Left ventricle myocardium inferior (tissue), 1 donor: ENCODE measurements at regions not wholly inside any gene's neighbourhood (a gene's known extent, or its start where the extent isn't known, plus 50 kb on each side); places are given as distances from the start of the nearest gene placed in this dataset.
A peak's percentile ranks its signal among the peaks of the same experiment; 100 is the strongest.

Source experiments
- DNase-seq: peaks from one replicate; pipeline ENCODE4 v3.0.0-alpha.2; 2020
- H3K27ac ChIP-seq: fragments of 200-600 bp; replicated peaks from 2 replicates; pipeline ENCODE4 v1.8.0; 2021
- H3K27me3 ChIP-seq: fragments of 200-600 bp; 2 replicates; pipeline ENCODE4 v1.8.0; 2021; ENCODE audit warnings: low read depth
- H3K36me3 ChIP-seq: fragments of 200-600 bp; 2 replicates; pipeline ENCODE4 v1.8.0; 2021
- H3K4me1 ChIP-seq: fragments of 200-600 bp; 2 replicates; pipeline ENCODE4 v1.8.0; 2021
- H3K4me3 ChIP-seq: fragments of 200-600 bp; 2 replicates; pipeline ENCODE4 v1.8.0; 2021; ENCODE audit warnings: mild to moderate bottlenecking, moderate library complexity
- H3K9me3 ChIP-seq: fragments of 200-600 bp; replicated peaks from 2 replicates; pipeline ENCODE4 v1.8.0; 2021
- CTCF ChIP-seq: fragments of 200-600 bp; IDR thresholded peaks from 2 replicates; pipeline ENCODE4 v1.8.0; 2021; ENCODE audit warnings: antibody characterized with exemption, mild to moderate bottlenecking, borderline replicate concordance
- intact Hi-C: fragments of 100-400 bp; cut with micrococcal nuclease; formaldehyde crosslinking; loops from one replicate; pipeline ENCODE4 v1.11.0; 2022
- donor health status: DM: no; HTN: yes; CAD: no; lungs with severe emphysema.

GRCh38 chr13:40470660-40471059, 195.8 kb downstream of the FOXO1 start:
- no peaks in the 10 kb centered on the region for H3K36me3 ChIP-seq
- no peak overlapping the region for H3K4me3 ChIP-seq
- intact Hi-C loops: no loop called here
- no peaks in the 10 kb centered on the region for H3K9me3 ChIP-seq
- DNase-seq: no peak
- TF ChIP-seq CTCF: no peak
- H3K27ac ChIP-seq: peak overlapping the region; percentile 84
- H3K27me3 ChIP-seq: no peaks in the 10 kb centered on the region
- H3K4me1 ChIP-seq: peaks cover 16% of the 10 kb centered on the region

DNA sequence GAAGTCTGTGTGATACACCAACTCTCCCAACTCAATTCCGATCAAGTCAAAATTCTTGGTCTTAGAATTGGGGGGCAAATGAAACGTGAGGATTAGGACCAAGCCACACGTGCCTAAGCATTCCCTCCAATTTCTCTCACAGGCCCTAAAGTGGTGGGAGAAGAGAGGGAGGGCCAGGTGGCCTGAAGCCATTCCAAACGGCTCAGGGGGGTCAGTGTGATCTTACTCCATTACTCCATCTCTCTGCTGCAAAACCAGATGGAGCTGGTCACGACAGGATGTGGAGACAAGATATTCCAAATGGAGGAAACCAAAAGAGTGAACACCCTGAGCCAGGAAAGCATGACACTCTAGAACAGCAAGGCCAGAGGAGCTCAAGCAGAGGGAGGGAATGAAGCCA, 195.4 kb downstream of the FOXO1 start:
- DNase-seq: no peak
- no peak for TF ChIP-seq CTCF
- Histone ChIP-seq H3K4me1 (peaks cover 19% of the 10 kb centered on the region), H3K36me3 (no peaks in the 10 kb centered on the region), H3K27me3 (no peaks in the 10 kb centered on the region), H3K4me3 (no peak overlapping the region), H3K27ac (peak overlapping the region; percentile 84), H3K9me3 (no peaks in the 10 kb centered on the region)
- intact Hi-C loops: no loop called here

- intact Hi-C loops: no loop called here
- TF ChIP-seq CTCF: no peak
- Histone ChIP-seq H3K27ac (no peak overlapping the region), H3K36me3 (no peaks in the 10 kb centered on the region), H3K4me3 (no peak overlapping the region), H3K27me3 (no peaks in the 10 kb centered on the region), H3K9me3 (no peaks in the 10 kb centered on the region), H3K4me1 (peaks cover 28% of the 10 kb centered on the region)
- no peak for DNase-seq
Measured at GRCh38 chr13:40471911-40472310, 194.5 kb downstream of the FOXO1 start.

- H3K4me3 ChIP-seq: no peak overlapping the region
- H3K9me3 ChIP-seq: no peaks in the 10 kb centered on the region
- DNase-seq: no peak
- intact Hi-C loops: no loop called here
- TF ChIP-seq CTCF: no peak
- peaks cover 35% of the 10 kb centered on the region for H3K4me1 ChIP-seq
- H3K27me3 ChIP-seq: no peaks in the 10 kb centered on the region
- no peaks in the 10 kb centered on the region for H3K36me3 ChIP-seq
- H3K27ac ChIP-seq: no peak overlapping the region
Measured at GRCh38 chr13:40472427-40473220, 193.8 kb downstream of the FOXO1 start.

DNA sequence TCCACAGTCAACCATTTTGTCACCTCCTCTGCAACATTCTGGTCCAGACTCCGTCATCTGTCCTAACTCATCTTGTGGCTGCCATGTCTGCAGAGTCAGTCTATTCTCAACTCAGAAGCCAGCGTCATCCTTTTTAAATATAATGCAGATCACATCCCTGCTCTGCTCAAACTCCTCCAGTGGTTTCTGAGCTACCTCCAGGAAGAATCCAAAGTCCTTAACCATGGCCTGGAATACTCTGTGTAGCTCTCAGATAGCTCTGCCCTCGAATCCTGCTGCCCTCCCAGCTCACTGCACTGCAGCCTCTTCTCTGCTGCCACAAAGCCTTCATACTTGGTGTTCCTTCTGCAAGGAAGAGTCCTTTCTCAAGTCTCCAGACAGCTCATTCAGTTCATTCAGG, 190.8 kb downstream of the FOXO1 start:
- Histone ChIP-seq H3K27ac (no peak overlapping the region), H3K9me3 (no peaks in the 10 kb centered on the region), H3K27me3 (no peaks in the 10 kb centered on the region), H3K36me3 (no peaks in the 10 kb centered on the region), H3K4me1 (peaks cover 56% of the 10 kb centered on the region), H3K4me3 (no peak overlapping the region)
- no peak for DNase-seq
- intact Hi-C loops: no loop called here
- TF ChIP-seq CTCF: no peak
